Transverse colon (tissue), 3 donors: ENCODE measurements at regions not wholly inside any gene's neighbourhood (a gene's known extent, or its start where the extent isn't known, plus 50 kb on each side); places are given as distances from the start of the nearest gene placed in this dataset.

Experiments used
- EP300 ChIP-seq: sonication (generic); formaldehyde crosslinking; IDR thresholded peaks from one replicate; pipeline ENCODE4 v1.6.1; 2017; ENCODE audit warnings: antibody characterized with exemption, low read depth
- TF ChIP-seq, protein P1 (sequence below), 5 experiments: fragments of 200-600 bp in 3 of 5; fragments of 450-650 bp in 2 of 5; sonication (generic) in 3 of 5; IDR thresholded peaks; 1 replicate in 2 of 5; 2 replicates in 3 of 5; pipeline ENCODE4 v1.5.1; 2016 to 2017; ENCODE audit warnings: antibody characterized with exemption in 5 of 5, inconsistent platforms in 3 of 5, mild to moderate bottlenecking in 2 of 5, moderate library complexity in 1 of 5

DNA sequence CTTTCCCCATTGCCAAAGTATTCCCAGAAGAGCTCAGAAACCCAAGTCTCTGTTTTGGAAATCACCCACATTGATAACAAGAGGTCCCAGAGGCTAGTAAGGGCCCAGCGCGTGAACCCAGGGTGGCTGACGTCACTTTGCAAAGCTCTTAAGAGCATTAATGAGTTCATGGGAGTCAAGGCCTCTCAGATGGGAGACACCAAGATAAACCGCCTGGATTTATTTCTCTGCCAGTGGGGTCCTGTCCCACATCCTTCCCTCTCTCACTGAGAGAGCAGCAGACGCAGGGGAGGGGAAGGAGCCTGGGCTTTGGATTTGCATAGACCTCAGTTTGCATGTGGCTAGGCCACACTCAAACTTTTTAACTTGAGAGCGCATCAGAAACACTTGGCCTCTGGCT is 184.8 kb upstream of the PDE1C start:
- TF ChIP-seq, protein P1, sequence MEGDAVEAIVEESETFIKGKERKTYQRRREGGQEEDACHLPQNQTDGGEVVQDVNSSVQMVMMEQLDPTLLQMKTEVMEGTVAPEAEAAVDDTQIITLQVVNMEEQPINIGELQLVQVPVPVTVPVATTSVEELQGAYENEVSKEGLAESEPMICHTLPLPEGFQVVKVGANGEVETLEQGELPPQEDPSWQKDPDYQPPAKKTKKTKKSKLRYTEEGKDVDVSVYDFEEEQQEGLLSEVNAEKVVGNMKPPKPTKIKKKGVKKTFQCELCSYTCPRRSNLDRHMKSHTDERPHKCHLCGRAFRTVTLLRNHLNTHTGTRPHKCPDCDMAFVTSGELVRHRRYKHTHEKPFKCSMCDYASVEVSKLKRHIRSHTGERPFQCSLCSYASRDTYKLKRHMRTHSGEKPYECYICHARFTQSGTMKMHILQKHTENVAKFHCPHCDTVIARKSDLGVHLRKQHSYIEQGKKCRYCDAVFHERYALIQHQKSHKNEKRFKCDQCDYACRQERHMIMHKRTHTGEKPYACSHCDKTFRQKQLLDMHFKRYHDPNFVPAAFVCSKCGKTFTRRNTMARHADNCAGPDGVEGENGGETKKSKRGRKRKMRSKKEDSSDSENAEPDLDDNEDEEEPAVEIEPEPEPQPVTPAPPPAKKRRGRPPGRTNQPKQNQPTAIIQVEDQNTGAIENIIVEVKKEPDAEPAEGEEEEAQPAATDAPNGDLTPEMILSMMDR (IDR thresholded peaks at IDR 0.05), result no peak
- TF ChIP-seq EP300, result no peak
